Hepatocyte (in vitro differentiated cells): ENCODE measurements at regions not wholly inside any gene's neighbourhood (a gene's known extent, or its start where the extent isn't known, plus 50 kb on each side); places are given as distances from the start of the nearest gene placed in this dataset.

Source experiments
- CTCF ChIP-seq: fragments of 200-600 bp; sonication (generic); IDR thresholded peaks from 2 replicates; pipeline ENCODE4 v1.5.1; 2016; ENCODE audit warnings: antibody characterized with exemption, mild to moderate bottlenecking; ENCODE audit not compliant: poor library complexity
- EZH2 ChIP-seq: fragments of 200-600 bp; sonication (generic); IDR thresholded peaks from 2 replicates; pipeline ENCODE4 v1.6.1; 2016; ENCODE audit warnings: antibody characterized with exemption, mild to moderate bottlenecking, borderline replicate concordance

GRCh38 chr22:49704345-49705215 is 123.1 kb downstream of the BRD1 start:
- TF ChIP-seq CTCF (no peak), EZH2 (no peak)
